Sigmoid colon (tissue), 6 donors: ENCODE measurements at regions not wholly inside any gene's neighbourhood (a gene's known extent, or its start where the extent isn't known, plus 50 kb on each side); places are given as distances from the start of the nearest gene placed in this dataset.

Experiments used
- DNase-seq: peaks from one replicate; pipeline ENCODE4 v3.0.0-alpha.2; 2019
- H3K27ac ChIP-seq, 4 donors: fragments of 200-600 bp; sonication (generic); one replicate each; pipeline ENCODE4 v1.5.1; 2016 to 2019; ENCODE audit warnings: mild to moderate bottlenecking in 1 of 4
- H3K27me3 ChIP-seq, 3 donors: fragments of 200-600 bp; sonication (generic); one replicate each; pipeline ENCODE4 v1.5.1; 2019; ENCODE audit warnings: mild to moderate bottlenecking in 1 of 3
- H3K36me3 ChIP-seq, 4 donors: fragments of 200-600 bp; sonication (generic); one replicate each; pipeline ENCODE4 v1.5.1; 2016 to 2019
- H3K4me1 ChIP-seq, 4 donors: fragments of 200-600 bp; sonication (generic); one replicate each; pipeline ENCODE4 v1.5.1; 2017 to 2019
- H3K4me3 ChIP-seq, 4 donors: fragments of 200-600 bp; sonication (generic); one replicate each; pipeline ENCODE4 v1.5.1; 2017 to 2019; ENCODE audit warnings: mild to moderate bottlenecking in 2 of 4, moderate library complexity in 1 of 4
- H3K9me3 ChIP-seq, 4 donors: fragments of 200-600 bp in 3 of 4; sonication (generic) in 3 of 4; one replicate each; pipeline versions ENCODE4 v1.5.1 to v1.6.1; 2013 to 2019
- EP300 ChIP-seq, 4 donors: sonication (generic); formaldehyde crosslinking; IDR thresholded peaks; one replicate each; pipeline ENCODE4 v1.6.1; 2017; ENCODE audit warnings: antibody characterized with exemption in 4 of 4
- POLR2A ChIP-seq, 2 donors: fragments of 450-650 bp; IDR thresholded peaks; one replicate each; pipeline ENCODE4 v1.6.1; 2016; ENCODE audit warnings: antibody characterized with exemption in 2 of 2, mild to moderate bottlenecking in 2 of 2, moderate library complexity in 2 of 2
- POLR2AphosphoS5 ChIP-seq, 4 donors: sonication (generic); formaldehyde crosslinking; IDR thresholded peaks; one replicate each; pipeline ENCODE4 v1.6.1; 2017; ENCODE audit warnings: antibody characterized with exemption in 4 of 4
- WGBS, 2 donors: extraction: QIAGEN DNeasy Blood & Tissue Kit; methylation state at CpG; one replicate each; pipeline ENCODE4 v1.1.7; 2013; 5-methylcytosine and 5-hydroxymethylcytosine counted together
- intact Hi-C: fragments of 100-400 bp; cut with DNase I; formaldehyde crosslinking; loops from one replicate; pipeline ENCODE4 v1.15.1; 2023
- TF ChIP-seq, protein P1 (sequence below), 4 experiments: fragments of 450-650 bp in 3 of 4; fragments of 200-600 bp in 1 of 4; IDR thresholded peaks; one replicate each; pipeline ENCODE4 v1.5.1; 2016 to 2019; ENCODE audit warnings: antibody characterized with exemption in 4 of 4, mild to moderate bottlenecking in 3 of 4, moderate library complexity in 2 of 4
- donor health status: healthy with polysubstance abuse.
- donor health status: healthy.

GRCh38 chr3:1632128-1632527 is 466.5 kb upstream of the CNTN4 start:
- Histone ChIP-seq H3K4me1 (no peaks in the 10 kb centered on the region), H3K27me3 (no peaks in the 10 kb centered on the region), H3K9me3 (no peaks in the 10 kb centered on the region), H3K36me3 (no peaks in the 10 kb centered on the region), H3K27ac (no peak overlapping the region), H3K4me3 (no peak overlapping the region)
- intact Hi-C loops: no loop called here
- WGBS, 2 donors: 27 to 71% methylated on average over 7 of the region's 7 CpGs
- TF ChIP-seq EP300 (IDR thresholded peaks at IDR 0.05) (no peak), POLR2A (IDR thresholded peaks at IDR 0.05) (no peak), POLR2AphosphoS5 (IDR thresholded peaks at IDR 0.05) (no peak)
- TF ChIP-seq, protein P1, sequence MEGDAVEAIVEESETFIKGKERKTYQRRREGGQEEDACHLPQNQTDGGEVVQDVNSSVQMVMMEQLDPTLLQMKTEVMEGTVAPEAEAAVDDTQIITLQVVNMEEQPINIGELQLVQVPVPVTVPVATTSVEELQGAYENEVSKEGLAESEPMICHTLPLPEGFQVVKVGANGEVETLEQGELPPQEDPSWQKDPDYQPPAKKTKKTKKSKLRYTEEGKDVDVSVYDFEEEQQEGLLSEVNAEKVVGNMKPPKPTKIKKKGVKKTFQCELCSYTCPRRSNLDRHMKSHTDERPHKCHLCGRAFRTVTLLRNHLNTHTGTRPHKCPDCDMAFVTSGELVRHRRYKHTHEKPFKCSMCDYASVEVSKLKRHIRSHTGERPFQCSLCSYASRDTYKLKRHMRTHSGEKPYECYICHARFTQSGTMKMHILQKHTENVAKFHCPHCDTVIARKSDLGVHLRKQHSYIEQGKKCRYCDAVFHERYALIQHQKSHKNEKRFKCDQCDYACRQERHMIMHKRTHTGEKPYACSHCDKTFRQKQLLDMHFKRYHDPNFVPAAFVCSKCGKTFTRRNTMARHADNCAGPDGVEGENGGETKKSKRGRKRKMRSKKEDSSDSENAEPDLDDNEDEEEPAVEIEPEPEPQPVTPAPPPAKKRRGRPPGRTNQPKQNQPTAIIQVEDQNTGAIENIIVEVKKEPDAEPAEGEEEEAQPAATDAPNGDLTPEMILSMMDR (IDR thresholded peaks at IDR 0.05): no peak
- DNase-seq: no peak

DNA sequence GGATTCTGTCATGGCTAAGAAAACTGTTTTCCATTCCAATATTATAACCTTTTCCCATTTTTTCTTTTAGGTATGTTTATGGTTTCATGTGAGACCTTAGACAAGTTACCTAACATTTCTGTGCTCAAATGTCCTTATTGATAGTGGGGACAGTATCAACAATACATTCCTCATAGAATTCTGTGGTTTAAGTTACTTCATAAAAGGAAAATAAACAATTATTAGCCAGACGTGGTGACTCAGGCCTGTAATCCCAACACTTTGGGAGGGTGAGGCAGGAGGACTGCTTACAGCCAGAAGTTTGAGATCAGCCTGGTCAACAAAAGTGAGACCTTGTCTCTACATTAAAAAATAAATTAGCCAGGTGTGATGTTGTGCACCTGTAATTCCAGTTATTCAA is 436.8 kb upstream of the CNTN4 start:
- Histone ChIP-seq H3K27ac (no peak overlapping the region), H3K4me3 (no peak overlapping the region), H3K27me3 (no peaks in the 10 kb centered on the region), H3K4me1 (no peaks in the 10 kb centered on the region), H3K9me3 (no peaks in the 10 kb centered on the region), H3K36me3 (no peaks in the 10 kb centered on the region)
- TF ChIP-seq EP300 (IDR thresholded peaks at IDR 0.05): no peak
- no peak for TF ChIP-seq POLR2A (IDR thresholded peaks at IDR 0.05)
- TF ChIP-seq, protein P1 (IDR thresholded peaks at IDR 0.05): no peak
- no peak for TF ChIP-seq POLR2AphosphoS5 (IDR thresholded peaks at IDR 0.05)
- WGBS, 2 donors: 51 to 55% methylated on average over 1 of the region's 1 CpG
- DNase-seq: no peak
- intact Hi-C loops: no loop called here

GRCh38 chr3:1664266-1664665 is 434.4 kb upstream of the CNTN4 start:
- no peak for DNase-seq
- Histone ChIP-seq H3K4me1 (no peaks in the 10 kb centered on the region), H3K36me3 (no peaks in the 10 kb centered on the region), H3K27ac (no peak overlapping the region), H3K9me3 (no peaks in the 10 kb centered on the region), H3K27me3 (no peaks in the 10 kb centered on the region), H3K4me3 (no peak overlapping the region)
- intact Hi-C loops: no loop called here
- WGBS, 2 donors: 80 to 85% methylated on average over 1 of the region's 1 CpG
- TF ChIP-seq, protein P1 (IDR thresholded peaks at IDR 0.05): no peak
- TF ChIP-seq POLR2AphosphoS5 (IDR thresholded peaks at IDR 0.05) (no peak), EP300 (IDR thresholded peaks at IDR 0.05) (no peak), POLR2A (IDR thresholded peaks at IDR 0.05) (no peak)

GRCh38 chr3:1666865-1667264 is 431.8 kb upstream of the CNTN4 start:
- Histone ChIP-seq H3K27ac (no peak overlapping the region), H3K4me3 (no peak overlapping the region), H3K4me1 (no peaks in the 10 kb centered on the region), H3K36me3 (no peaks in the 10 kb centered on the region), H3K27me3 (no peaks in the 10 kb centered on the region), H3K9me3 (no peaks in the 10 kb centered on the region)
- no peak for DNase-seq
- WGBS, 2 donors: 94 to 96% methylated on average over 1 of the region's 1 CpG
- intact Hi-C loops: no loop called here
- TF ChIP-seq, protein P1 (IDR thresholded peaks at IDR 0.05): no peak
- TF ChIP-seq EP300 (IDR thresholded peaks at IDR 0.05) (no peak), POLR2AphosphoS5 (IDR thresholded peaks at IDR 0.05) (no peak), POLR2A (IDR thresholded peaks at IDR 0.05) (no peak)

DNA sequence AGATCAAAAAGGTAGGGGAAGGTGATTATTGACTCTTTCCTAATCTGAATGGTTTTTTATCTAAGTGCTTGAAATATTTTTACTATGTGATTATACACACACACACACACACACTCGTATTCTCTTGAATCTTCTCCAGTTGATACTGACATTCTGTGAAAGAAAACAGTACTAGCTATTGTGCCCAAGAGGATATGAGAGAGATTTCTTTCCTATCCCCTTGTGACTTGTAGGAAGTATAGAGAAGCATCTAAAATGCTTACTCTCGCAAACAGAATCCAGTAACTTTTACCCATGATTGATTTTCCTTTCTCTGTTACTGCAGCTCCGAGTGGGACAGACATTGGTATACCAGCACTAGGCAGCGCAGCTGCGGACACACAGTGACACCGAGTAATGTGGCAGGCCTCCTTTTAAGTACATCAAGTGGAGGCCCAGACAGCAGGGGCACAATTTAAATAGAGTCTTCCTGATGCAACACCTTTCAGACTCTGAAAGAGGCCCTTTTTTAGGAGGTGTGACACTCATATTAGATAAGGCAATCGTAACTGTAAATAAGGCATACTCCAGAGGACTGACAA is 421.0 kb upstream of the CNTN4 start:
- TF ChIP-seq, protein P1 (IDR thresholded peaks at IDR 0.05): no peak
- TF ChIP-seq POLR2A (IDR thresholded peaks at IDR 0.05) (no peak), EP300 (IDR thresholded peaks at IDR 0.05) (no peak), POLR2AphosphoS5 (IDR thresholded peaks at IDR 0.05) (no peak)
- Histone ChIP-seq H3K36me3 (no peaks in the 10 kb centered on the region), H3K9me3 (peaks cover 0 to 2% (median 0%) of the 10 kb centered on the region in 4 donors), H3K4me1 (no peaks in the 10 kb centered on the region), H3K27ac (no peak overlapping the region), H3K27me3 (no peaks in the 10 kb centered on the region), H3K4me3 (no peak overlapping the region)
- intact Hi-C loops: no loop called here
- DNase-seq: no peak
- 64 to 72% methylated on average over 7 of the region's 7 CpGs for WGBS, 2 donors
